HFFc6 (cell line): ENCODE measurements at regions not wholly inside any gene's neighbourhood (a gene's known extent, or its start where the extent isn't known, plus 50 kb on each side); places are given as distances from the start of the nearest gene placed in this dataset.

ENCODE experiments used
- DNase-seq: peaks from one replicate; pipeline ENCODE4 v3.0.0-alpha.2; 2018
- H3K27ac Mint-ChIP-seq: 2 replicates; pipeline ENCODE4 v1.8.0; 2020; ENCODE audit warnings: mild to moderate bottlenecking, mixed read lengths
- H3K27me3 Mint-ChIP-seq: 2 replicates; pipeline ENCODE4 v1.8.0; 2021; ENCODE audit warnings: mild to moderate bottlenecking, moderate library complexity, mixed read lengths; ENCODE audit not compliant: insufficient read depth
- H3K36me3 Mint-ChIP-seq: 2 replicates; pipeline ENCODE4 v1.8.0; 2021; ENCODE audit warnings: low read depth, mixed read lengths
- H3K4me1 Mint-ChIP-seq: 2 replicates; pipeline ENCODE4 v1.8.0; 2020; ENCODE audit warnings: low read depth, mixed read lengths
- H3K4me3 Mint-ChIP-seq: 2 replicates; pipeline ENCODE4 v1.8.0; 2020; ENCODE audit warnings: mild to moderate bottlenecking, moderate library complexity, mixed read lengths
- H3K9me3 Mint-ChIP-seq: 2 replicates; pipeline ENCODE4 v1.8.0; 2020; ENCODE audit warnings: mild to moderate bottlenecking, mixed read lengths
- CTCF ChIP-seq: fragments of 200-600 bp; sonication (generic); IDR thresholded peaks from 2 replicates; pipeline ENCODE4 v1.5.0; 2021; ENCODE audit warnings: antibody characterized with exemption, mild to moderate bottlenecking

GRCh38 chr16:35452471-35452870, 1993.1 kb downstream of the TP53TG3F start:
- peaks cover 2% of the 10 kb centered on the region for H3K27me3 Mint-ChIP-seq
- H3K4me1 Mint-ChIP-seq: no peaks in the 10 kb centered on the region
- no peak for DNase-seq
- H3K9me3 Mint-ChIP-seq: peaks cover 92% of the 10 kb centered on the region
- H3K36me3 Mint-ChIP-seq: peaks cover 11% of the 10 kb centered on the region; the same call in 1 of the 2 replicates
- TF ChIP-seq CTCF: no peak
- H3K4me3 Mint-ChIP-seq: no peak overlapping the region
- H3K27ac Mint-ChIP-seq: no peak overlapping the region

- no peaks in the 10 kb centered on the region for H3K4me1 Mint-ChIP-seq
- H3K36me3 Mint-ChIP-seq: peaks cover 4% of the 10 kb centered on the region; the same call in 1 of the 2 replicates
- H3K27me3 Mint-ChIP-seq: peaks cover 2% of the 10 kb centered on the region; the same call in 1 of the 2 replicates
- TF ChIP-seq CTCF: no peak
- H3K9me3 Mint-ChIP-seq: peaks cover 25% of the 10 kb centered on the region; the same call in 1 of the 2 replicates
- H3K4me3 Mint-ChIP-seq: no peak overlapping the region
- H3K27ac Mint-ChIP-seq: no peak overlapping the region
- no peak for DNase-seq
These were observed 2003.9 kb downstream of the TP53TG3F start for GRCh38 chr16:35463358-35463757.

GRCh38 chr16:35480361-35480760, 2020.9 kb downstream of the TP53TG3F start:
- H3K27ac Mint-ChIP-seq: no peak overlapping the region
- no peak for DNase-seq
- H3K36me3 Mint-ChIP-seq: no peaks in the 10 kb centered on the region
- no peaks in the 10 kb centered on the region for H3K27me3 Mint-ChIP-seq
- peaks cover 23% of the 10 kb centered on the region for H3K9me3 Mint-ChIP-seq
- no peaks in the 10 kb centered on the region for H3K4me1 Mint-ChIP-seq
- no peak for TF ChIP-seq CTCF
- no peak overlapping the region for H3K4me3 Mint-ChIP-seq

GRCh38 chr16:35480988-35481387, 2021.6 kb downstream of the TP53TG3F start:
- no peaks in the 10 kb centered on the region for H3K36me3 Mint-ChIP-seq
- peaks cover 20% of the 10 kb centered on the region for H3K9me3 Mint-ChIP-seq
- no peak for DNase-seq
- no peak overlapping the region for H3K4me3 Mint-ChIP-seq
- H3K27me3 Mint-ChIP-seq: no peaks in the 10 kb centered on the region
- H3K27ac Mint-ChIP-seq: no peak overlapping the region
- H3K4me1 Mint-ChIP-seq: no peaks in the 10 kb centered on the region
- no peak for TF ChIP-seq CTCF

GRCh38 chr16:35485915-35486314, 2026.5 kb downstream of the TP53TG3F start:
- no peaks in the 10 kb centered on the region for H3K4me1 Mint-ChIP-seq
- no peak overlapping the region for H3K4me3 Mint-ChIP-seq
- no peak for DNase-seq
- H3K9me3 Mint-ChIP-seq: peaks cover 14% of the 10 kb centered on the region
- TF ChIP-seq CTCF: no peak
- no peaks in the 10 kb centered on the region for H3K36me3 Mint-ChIP-seq
- no peaks in the 10 kb centered on the region; the same call in 1 of the 2 replicates for H3K27me3 Mint-ChIP-seq
- no peak overlapping the region for H3K27ac Mint-ChIP-seq

GRCh38 chr16:35492225-35492624, 2032.8 kb downstream of the TP53TG3F start:
- Mint-ChIP-seq H3K27ac (no peak overlapping the region), H3K9me3 (peaks cover 7% of the 10 kb centered on the region), H3K27me3 (no peaks in the 10 kb centered on the region)

More at GRCh38 chr16:35492225-35492624, 2032.8 kb downstream of the TP53TG3F start:
- Mint-ChIP-seq H3K36me3 (no peaks in the 10 kb centered on the region; the same call in 1 of the 2 replicates), H3K4me3 (no peak overlapping the region), H3K4me1 (no peaks in the 10 kb centered on the region)
- TF ChIP-seq CTCF: no peak
- no peak for DNase-seq
